Activated T-cell treated with anti-CD3 and anti-CD28 coated beads for 24 hours (primary cell): ENCODE measurements at regions not wholly inside any gene's neighbourhood (a gene's known extent, or its start where the extent isn't known, plus 50 kb on each side); places are given as distances from the start of the nearest gene placed in this dataset.

Experiments
- DNase-seq: peaks from one replicate; pipeline ENCODE4 v3.0.0-alpha.2; 2020; ENCODE audit warnings: low read depth

DNA sequence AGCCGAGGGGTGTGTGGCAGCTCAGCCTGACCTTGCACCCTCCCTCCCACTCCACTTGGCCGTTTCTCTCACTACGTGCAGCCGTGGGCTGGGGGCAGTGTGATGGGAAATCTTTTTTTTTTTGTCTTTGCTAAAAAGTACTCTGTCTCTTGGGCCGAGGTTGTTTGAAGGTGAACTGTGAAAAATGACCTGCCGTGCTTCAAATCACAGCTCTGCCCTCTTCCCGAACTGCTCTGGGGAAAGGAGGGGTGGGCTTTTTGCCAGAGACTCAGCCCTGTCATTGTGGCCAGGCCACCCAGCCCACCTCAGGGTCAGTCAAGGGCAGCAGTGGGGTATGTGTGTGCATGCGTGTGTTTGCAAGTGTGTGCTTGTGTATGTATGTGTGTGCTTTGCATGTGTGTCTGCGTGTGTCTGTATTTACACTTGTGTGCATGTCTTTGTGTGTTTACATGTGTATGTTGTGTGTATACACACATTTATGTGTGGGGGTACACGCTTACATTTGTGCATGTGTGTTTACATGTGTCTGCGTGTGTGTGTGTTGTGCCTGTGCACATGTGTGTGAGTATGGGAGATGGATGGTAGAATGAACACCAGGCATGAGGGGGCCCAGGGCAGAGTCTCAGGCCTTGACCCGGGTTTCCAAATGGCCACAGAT lies 61.3 kb upstream of the HAAO start:
- DNase-seq = no peak

DNA sequence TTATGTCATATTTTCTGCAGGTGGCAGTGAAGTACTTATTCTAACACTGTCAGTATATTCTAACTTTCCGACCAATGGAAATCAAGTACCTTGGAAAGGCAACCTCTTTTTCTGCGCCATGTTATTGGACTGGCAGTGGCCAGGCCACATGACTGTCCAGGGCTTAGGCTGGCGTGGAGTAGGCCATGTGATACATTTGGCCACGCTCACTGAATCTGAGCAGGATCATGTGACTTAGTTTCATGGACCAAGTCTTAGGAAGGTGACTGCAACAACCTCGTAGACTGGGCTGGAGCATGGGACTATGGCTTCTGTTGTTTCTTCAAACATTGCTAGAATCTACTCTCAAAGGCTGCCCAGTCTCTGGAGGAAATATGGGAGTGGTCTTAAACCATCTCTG lies 60.4 kb upstream of the HAAO start:
- DNase-seq = no peak

DNA sequence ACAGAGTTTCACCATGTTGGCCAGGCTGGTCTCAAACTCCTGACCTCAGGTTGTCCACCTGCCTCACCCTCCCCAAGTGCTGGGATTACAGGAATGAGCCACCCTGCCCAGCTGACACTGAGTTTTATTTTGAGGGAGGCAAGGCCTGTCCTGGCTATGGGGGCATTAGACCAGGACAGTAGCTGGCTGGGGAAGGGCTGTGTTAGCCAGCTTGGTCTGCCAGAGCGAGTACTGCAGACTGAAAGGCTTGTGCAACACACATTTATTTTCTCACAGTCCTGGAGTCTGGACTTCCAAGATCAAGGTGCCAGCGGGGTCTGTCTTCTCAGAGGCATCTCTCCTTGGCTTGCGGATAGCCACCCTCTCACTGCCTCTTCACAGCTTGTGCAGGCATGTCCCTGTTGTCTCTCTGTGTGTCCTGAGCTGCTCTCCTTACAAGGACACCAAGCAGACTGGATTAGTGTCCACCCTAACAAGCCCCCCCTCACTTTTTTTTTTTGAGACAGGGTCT lies 59.4 kb upstream of the HAAO start:
- no peak for DNase-seq

DNA sequence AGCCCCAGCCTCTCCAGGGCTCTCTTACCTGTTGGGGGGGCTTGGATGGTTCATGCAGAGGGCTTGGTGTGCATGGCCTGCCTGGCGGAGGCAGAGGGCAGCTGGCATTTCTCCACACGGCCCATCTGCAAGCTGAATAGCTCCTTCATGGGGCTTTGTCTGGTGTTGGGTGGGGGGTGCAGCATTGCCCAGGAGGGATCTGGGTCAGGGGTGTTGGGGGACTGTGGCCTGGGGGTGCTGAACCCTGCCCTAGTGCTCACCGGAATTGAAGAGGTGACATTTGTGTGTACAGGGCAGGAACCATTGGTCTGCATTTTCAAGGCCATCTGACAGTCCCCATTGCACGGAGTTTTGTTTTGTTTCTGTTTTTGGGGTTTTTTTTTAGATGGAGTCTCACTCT lies 58.8 kb upstream of the HAAO start:
- no peak for DNase-seq

DNA sequence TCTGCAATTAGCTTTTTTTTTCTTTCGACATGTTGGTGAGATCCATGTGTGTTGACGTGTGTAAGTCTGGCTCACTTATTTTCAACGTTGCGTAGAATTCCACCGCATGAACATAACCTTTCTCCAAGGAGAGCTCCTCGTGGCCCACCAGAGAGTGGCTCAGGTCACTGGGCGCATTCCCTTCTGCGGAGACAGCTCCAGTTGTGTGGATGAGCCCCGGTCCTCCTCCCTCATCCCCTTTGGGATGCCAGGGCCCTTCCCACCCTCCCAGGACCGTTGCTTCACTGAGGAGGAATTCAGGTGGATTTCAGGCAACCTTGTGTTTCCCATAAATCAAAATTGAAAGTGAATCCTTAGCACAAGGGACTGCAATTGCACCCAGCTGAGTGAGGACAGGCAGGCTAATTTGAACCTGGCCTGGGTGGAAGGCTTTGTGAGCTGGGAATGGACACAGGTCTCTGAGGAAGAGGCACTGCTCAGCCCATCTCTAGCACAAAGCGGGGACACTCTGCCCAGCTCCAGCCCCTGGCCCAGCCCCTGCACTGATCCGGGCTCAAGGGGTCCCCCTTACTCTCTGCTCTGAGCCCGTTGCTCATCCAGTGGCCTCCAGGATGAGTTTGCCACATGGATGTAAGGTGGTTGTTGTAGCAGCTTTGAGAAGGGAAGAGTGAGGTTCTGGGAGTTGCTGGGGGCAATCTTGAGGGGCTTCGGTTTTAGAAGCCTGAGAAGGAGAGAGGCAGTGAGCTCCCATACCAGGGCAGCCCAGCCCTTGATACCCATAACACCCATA lies 57.8 kb upstream of the HAAO start:
- no peak for DNase-seq

DNA sequence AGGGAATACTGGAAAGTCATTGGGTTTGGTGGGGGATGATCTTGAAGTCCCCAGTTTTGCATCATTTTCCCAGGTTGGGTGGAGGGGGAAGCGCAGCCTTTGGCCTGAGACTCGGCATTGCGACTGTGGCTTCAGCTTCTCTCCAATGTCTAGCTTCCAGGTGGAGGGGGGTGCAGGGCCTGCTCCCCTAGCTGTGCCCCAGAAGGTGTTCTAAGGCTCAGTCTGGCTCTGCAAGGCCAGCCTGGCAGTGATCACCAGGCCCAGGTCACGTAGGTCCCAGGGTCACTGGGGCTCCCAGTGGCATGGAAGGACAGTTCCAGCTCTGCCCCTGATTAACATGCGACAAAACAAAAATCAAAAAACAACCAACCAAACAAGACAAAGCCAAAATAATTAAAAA lies 56.9 kb upstream of the HAAO start:
- DNase-seq = no peak

DNA sequence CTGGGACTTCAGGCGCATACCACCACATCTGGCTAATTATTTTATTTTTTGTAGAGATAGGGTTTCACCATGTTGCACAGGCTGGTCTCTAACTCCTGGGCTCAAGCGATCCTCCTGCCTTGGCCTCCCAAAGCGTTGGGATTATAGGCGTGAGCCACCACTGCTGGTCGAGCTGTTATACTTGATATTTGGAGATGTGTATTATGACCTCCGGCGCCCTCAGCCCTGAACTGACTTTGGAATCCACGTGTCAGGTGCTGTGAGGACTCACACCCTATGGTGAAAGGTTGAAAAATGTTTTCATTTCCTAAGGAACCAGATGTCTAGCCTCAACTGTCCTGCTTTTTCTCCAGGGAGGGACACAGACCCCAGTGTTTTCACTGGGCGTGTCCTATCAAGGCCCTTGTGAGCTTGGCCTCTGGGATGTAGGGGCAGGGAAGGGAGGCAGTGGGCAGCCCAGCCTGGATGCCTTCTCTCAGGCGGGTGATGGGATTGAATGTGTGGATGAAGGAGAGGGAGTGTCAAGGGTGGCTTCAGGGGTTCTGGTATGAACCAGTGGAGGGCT lies 56.4 kb upstream of the HAAO start:
- no peak for DNase-seq

DNA sequence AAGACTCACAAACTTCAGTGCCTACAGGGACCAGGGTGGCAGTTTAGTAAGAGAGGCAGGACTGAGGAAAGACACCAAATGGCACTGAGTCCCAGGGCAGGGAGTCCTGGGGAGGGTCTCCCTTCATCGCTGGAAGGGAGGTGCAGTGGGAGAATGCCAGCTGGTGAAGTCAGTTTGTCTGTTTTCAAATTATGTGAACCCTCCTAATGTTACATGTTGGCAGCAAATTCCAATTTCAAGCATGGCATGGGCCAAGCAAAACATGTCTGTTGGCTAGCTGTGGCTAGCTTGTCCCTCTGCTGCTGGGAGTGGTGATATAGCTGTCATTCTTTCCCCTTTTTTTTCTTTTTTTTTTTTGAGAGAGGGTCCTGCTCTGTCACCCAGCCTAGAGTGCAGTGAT lies 55.9 kb upstream of the HAAO start:
- no peak for DNase-seq

DNA sequence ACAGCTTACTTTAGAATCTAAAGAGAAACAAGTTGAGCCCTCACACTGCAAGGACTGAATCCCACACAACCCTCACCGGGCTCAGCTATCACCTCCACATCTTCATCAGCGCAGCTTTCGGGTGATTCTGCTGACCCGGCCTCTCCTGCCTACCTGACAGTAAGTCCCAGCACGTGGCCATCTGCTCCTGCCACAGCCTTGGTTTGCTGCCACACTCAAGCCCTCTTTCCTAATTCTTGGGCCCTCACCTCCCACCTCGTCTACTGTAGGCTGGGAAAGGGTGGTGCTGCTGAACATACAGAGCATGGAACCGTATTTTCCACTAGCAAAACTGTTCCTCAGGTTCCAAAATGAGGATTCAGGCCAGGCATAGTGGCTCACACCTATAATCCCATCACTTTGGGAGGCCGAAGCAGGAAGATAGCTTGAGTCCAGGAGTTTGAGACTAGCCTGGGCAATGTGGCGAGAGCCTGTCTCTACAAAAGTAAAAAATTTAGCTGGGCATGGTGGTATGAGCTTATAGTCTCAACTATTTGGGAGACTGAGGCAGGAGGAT lies 55.3 kb upstream of the HAAO start:
- no peak for DNase-seq

DNA sequence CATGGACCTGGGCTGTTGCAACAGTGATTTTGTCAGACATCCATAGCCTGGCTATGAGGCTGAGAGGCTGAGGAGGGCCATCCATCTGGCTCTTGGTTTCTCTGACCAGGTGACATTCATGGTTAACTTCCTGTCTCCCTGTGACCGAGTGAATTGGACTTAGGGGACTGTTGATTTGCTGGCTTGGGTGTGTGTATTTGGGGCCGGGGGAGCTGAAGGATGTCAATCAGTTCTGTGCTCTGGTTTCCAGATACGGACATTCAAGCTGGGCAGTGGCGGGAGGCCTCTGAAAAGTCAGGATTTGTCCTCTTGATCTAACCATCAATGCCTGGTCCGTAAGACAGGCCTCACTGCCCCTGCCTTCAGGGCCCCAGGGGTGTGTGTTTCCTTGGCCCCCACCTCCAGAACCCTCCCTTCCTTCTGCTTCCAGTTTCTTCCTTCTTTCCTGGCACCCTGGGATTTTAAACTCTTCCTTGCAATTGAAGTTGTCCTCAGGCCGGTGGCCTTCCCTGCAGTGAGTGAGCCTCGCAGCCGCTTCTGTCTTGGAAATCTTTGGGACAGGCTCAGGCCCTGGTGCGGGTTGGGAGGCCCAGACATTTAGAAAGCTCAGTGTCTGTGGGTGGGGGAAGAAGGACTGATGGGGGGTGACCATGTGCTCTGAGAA lies 54.7 kb upstream of the HAAO start:
- no peak for DNase-seq

DNA sequence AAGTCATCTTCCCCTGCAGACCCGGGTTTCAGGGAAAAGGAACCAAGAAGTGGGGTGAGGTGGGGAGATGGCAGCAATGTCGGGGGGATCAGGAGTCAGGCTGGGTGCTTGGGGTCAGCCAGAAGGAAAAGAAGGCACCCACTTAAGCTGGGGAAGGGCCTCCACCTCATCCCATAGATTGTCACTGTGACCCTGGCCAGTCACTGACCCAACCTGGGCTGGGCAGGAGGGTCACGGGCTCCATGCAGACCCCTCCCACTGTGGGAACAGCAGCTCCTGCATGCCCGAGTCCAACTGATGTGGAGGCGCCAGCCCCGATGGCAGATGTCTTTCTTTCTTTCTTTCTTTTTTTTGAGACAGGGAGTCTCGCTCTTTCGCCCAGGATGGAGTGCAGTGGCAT lies 53.6 kb upstream of the HAAO start:
- no peak for DNase-seq

DNA sequence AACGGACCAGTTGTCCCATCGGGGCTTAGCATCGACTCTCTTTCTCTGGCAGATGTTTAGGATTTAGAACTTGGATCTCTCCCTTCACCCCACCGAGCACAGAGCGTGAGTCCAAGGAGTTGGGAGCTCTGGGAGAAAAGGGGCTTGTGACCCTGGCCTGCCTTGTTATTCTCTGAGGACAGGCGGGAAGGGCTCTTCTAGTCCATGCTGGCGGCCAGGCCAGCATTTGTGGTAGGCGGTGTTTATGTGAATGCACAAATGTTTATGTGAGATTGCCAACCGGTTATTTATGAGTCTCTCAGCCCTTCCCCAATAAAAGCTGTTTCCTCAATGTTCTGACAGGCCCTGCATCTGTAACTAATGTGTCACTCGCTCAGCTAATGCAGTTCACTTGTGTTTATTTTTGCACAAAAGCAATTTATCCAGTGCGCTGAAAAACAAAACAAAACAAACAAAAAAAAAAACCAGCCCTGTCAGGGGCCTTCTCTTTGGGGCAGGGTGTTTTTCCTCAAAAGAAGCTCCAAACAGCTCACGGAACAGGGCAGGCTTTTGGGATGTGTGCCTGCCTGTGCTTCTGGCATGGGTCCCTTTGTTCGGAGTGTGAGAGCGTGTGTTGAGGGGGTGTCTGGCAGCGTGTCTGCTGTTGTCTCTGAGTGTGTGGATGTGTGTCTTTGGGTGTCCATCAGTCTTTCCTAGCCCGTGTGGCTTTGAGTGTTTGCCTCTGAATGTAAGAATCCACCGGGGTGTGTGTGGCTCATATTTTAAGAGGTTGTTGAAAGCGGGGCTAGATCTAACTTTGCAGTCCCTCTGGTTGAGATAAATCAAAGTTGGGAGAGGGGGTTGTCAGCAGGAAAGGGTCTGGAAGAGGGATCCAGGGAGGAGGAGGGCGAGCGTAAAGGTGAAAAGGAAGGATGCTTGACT lies 52.8 kb upstream of the HAAO start:
- DNase-seq = no peak

DNA sequence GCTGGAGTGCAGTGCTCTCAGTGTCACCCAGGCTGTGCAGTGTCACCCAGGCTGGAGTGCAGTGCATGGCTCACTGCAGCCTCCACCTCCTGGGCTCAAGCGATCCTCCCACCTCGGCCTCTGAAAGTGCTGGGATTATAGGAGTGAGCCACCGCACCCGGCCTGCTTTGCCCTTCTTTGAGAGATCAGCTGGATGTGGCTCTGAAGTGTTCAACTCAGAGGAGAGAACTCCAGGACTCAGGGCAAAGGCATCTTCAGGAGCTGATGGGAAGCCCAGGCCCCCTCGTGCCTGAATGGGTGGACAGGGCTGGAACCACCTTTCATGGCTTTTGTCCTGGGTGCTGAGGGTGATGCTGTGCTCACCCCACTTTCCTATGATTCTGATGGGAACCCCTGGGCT lies 52.0 kb upstream of the HAAO start:
- no peak for DNase-seq

DNA sequence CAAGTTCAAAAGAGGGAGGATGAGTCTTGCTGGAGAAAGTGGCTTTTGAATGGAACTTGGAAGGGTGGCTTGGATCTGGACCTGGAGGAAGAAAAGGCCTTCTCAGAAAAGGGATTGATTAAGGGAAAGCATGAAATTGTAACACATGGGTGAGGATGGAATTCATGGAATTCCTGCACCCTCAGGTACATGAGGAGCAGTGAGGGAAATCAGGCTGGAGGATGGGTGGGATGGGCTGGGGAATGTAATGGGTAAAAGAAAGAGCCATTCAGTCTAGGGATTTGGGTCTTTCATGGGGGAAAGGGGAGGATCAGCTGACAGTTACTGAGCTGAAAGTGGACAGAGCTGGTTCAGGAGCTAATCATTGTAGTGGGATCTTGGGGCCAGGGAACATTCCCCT lies 51.2 kb upstream of the HAAO start:
- DNase-seq = no peak

DNA sequence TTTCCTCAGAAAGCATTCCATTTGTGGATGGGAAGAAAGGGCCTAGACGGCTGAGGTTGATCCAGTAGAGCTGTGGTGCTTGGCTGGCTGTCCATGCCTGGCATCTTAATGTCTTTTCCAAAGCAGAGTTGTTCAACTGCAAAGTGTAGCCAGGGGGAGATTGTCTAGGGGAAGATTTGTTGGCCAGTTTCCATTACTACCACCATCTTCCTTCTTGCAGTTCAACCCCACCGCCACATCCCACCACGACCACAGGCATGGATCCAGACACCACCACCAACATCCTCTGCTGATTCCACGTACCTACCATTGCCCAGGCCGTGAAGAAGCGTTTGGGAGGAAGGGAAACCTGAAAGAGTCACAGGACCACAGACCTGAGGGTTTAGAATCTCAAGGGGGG lies 50.7 kb upstream of the HAAO start:
- no peak for DNase-seq

DNA sequence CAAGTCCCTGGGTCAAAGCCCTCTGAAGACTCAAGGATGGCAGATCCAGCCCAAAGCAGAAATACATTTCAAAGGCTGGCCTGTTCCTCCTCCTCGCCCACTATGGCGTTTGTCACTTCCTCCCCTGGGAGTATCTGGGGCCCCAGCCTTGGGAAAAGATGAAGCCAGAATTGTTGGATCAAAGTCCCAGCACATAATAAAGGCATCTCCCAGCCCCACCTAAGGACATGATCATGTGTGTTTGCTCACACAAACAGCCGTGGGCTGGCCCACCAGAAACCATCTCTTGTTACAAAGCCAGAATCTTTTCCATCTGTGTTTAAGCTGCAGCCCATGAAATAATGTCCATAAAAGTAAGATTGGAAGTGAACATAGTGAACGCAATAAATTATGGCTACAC lies 50.1 kb upstream of the HAAO start:
- DNase-seq = no peak
